Inferior parietal cortex (tissue), 1 donor: ENCODE measurements at regions not wholly inside any gene's neighbourhood (a gene's known extent, or its start where the extent isn't known, plus 50 kb on each side); places are given as distances from the start of the nearest gene placed in this dataset.
"Not testable (repeated sequence)": the region's sequence is repeated elsewhere in the genome, so short reads cannot be mapped to it uniquely, and the experiment has no call there.

Experiments
- DNase-seq: peaks from one replicate; pipeline ENCODE4 v3.0.0-alpha.2; 2016; ENCODE audit errors: extremely low spot score

- no peak for DNase-seq
These were observed 63.1 kb upstream of the NDN start for GRCh38 chr15:23750179-23750578.

- DNase-seq, result no peak
These were observed 63.7 kb upstream of the NDN start for GRCh38 chr15:23750776-23751175.

DNA sequence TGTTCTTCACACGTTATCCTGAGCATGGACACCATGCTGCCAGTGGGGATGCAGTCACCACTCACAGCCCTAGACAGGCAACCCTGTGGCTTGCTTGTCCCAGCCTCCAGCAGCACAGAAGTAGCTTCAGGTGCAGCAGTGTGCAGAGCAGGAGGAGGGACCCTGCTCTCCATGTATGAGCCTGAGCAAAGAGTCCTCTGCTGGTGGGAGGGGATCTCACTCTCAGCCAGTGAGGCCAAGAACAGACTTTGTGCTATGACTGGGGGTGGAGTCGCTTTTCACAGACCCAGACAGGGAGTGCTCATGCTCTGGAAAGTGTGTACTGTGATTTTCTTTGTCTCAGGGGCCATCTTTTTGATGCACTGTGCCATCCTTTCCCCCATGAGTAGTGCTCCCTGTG lies 66.1 kb upstream of the NDN start:
- no peak for DNase-seq

DNA sequence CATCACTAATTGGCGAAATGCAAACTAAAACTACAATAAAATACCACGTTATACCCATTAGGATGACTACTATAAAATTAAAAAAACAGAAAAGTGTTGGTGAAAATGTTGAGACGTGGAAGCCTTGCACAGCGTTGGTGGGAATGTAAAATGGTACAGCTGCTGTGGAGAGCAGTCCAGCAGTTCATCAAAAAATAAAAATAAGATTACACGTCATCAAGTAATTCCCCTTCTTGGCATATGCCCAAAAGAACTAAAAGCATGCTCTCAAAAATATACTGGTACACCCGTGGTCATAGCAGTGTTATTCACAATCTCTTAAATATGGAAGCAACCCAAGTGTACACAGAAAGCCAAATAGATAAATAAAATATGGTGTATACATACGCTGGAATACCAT lies 71.8 kb upstream of the NDN start:
- DNase-seq, result no peak

GRCh38 chr15:23760024-23760423 lies 72.9 kb upstream of the NDN start:
- no peak for DNase-seq

DNA sequence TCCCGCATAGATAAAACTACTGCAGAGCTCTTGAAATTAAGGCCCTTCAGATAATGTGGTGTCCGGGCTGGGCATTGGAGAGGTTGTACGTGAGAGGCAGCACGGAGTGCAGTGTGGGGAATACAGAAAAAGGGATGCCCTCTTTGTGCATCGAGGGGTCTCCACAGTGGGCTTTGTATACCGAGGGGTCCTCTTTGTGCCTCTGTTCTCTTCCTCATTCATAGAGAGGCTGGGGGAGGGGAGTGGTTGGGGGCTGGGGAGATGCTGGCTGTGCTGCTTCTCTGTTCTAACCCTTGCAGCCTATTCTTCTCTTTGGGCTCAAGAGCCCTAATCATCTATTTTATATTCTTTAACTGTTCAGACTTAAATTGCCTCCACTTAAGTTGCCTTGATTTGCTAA lies 74.3 kb upstream of the NDN start:
- no peak for DNase-seq

GRCh38 chr15:23762026-23762425 lies 74.9 kb upstream of the NDN start:
- DNase-seq, result no peak

DNA sequence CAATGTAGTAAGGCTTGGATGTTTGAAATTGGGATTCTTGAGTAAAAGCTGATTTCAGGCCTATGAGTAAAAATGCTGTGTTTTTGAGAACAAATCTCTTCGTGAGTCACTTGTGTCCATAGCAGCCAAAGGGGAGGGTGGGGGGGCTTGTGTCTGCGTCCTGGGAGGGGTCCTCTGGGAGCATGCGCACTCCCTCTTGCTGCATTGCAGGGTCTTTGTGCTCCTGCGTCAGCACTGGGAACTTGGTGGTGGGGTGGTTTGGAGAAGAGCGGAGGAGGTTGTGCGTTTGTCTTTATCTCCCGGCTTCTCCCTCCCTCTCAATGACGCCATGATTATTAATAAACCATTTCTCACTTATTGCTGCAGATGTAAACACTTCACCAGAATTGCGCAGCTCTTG lies 75.9 kb upstream of the NDN start:
- no peak for DNase-seq

GRCh38 chr15:23764306-23764705 lies 77.2 kb upstream of the NDN start:
- DNase-seq, result no peak

DNA sequence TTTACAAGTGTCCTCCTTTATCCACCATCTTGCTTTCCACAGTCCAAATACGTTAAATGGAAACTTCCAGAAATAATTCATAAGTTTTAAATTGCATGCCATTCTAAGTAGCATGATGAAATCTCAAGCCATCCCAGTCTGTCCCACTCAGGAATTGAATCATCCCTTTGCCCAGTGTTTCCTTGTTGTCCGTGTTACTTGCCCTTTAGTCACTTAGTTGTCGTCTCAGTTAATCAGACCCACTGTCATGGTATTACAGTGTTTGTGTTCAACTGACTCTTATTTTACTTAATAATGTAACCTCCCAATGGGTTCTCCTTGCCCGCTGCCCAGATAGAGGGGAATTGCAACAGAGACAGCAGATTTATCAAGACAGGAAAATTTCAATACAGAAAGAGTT lies 77.6 kb upstream of the NDN start:
- DNase-seq, result no peak

- not testable (repeated sequence) for DNase-seq
These were observed 79.7 kb upstream of the NDN start for GRCh38 chr15:23766779-23767178.

GRCh38 chr15:23773093-23773492 lies 86.0 kb upstream of the NDN start:
- no peak for DNase-seq

GRCh38 chr15:23787346-23788105 lies 100.4 kb upstream of the NDN start:
- no peak for DNase-seq

DNA sequence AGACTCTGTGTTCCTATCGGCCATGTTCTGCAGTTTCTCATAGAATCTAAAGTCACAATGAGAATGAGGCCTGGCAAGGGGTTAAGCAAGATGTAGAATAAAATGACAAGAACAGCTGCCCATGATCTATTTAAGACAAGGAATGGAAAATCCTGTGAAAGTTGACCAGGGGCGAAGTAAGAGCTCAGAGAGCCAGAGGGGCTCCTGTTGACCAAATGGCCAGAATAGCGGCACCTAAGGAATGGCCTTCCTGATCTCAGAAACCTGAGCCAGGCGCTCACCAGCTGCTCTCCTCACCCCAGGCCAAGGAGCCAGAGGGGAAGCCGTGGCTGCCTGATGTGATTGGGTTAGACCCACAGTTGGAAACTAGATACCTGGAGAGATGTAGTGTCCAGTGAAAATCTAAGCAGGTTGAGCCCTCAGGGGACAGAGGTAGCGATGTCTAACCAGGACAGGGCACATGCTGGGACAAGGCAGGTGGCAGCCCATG lies 106.1 kb upstream of the NDN start:
- DNase-seq, result no peak

- peak; percentile 27 for DNase-seq
These were observed 110.8 kb upstream of the NDN start for GRCh38 chr15:23797747-23798446.

DNA sequence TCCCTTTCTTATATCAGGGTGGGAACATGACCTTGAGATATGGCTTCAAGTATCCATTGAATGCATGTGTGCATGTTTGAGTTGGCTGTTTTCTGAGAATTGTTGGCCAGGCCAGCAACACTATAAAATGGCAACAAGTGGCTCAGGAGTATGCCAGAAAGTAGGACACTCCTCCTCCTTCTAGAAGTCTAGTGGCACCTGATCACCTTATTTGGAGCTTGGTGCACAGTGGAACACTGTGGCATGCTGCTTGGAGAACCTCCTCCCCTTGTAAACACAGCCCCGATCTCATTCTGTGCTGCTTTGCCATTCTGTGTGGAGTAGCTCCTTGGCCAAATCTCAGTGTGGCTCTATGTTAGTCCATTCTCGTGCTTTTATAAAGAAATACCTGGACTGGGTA lies 114.8 kb upstream of the NDN start:
- no peak for DNase-seq

GRCh38 chr15:23802896-23803435 lies 115.9 kb upstream of the NDN start:
- not testable (repeated sequence) for DNase-seq

GRCh38 chr15:23806980-23807379 lies 119.9 kb upstream of the NDN start:
- no peak for DNase-seq

DNA sequence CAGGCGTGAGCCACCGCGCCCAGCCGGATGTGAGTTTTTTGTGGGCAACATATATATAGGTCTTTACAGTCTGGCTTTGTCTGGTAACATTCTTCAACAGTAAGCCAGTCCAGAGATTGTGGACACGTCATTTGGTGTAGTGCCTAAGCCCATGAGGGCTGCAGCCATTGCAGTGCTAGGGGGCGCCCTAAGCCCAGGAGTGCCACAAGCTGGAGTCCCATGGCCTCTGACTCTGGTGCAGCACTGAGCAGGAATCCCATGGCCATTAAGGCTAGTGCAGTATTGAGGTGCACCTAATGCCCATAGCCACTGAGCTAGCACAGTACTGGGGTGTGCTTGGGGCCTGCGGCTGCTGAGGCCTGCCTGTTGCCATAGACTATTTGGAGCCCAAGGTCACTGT lies 136.4 kb upstream of the NDN start:
- no peak for DNase-seq

GRCh38 chr15:23828786-23829185 lies 141.7 kb upstream of the NDN start:
- DNase-seq, result no peak

DNA sequence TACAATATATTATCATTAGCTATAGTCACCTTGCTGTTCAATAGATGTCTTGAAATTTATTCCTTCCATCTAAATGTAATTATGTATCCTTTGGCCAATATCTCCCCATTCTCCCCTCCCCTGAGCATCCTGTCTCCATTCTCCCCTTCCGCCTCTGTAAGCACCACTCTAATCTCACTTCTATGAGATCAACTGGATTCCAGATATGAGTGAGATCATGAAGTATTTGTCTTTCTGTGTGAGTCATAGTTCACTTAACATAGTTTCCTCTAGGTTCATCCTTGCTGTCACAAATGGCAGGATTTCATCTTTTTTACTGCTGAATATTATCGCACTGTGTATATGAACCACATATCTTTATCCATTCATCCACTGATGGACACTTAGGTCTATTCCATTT lies 148.8 kb upstream of the NDN start:
- no peak for DNase-seq

GRCh38 chr15:23839893-23840474 lies 152.9 kb upstream of the NDN start:
- no peak for DNase-seq

GRCh38 chr15:23846218-23846617 lies 159.1 kb upstream of the NDN start:
- no peak for DNase-seq
